A673 (cell line): ENCODE measurements at regions not wholly inside any gene's neighbourhood (a gene's known extent, or its start where the extent isn't known, plus 50 kb on each side); places are given as distances from the start of the nearest gene placed in this dataset.

Experiments used
- EZH2 ChIP-seq: fragments of 200-600 bp; sonication (generic); IDR thresholded peaks from 2 replicates; pipeline ENCODE4 v1.6.1; 2017; ENCODE audit warnings: borderline replicate concordance, low read depth, mild to moderate bottlenecking, mixed read lengths, antibody characterized with exemption, low read length; ENCODE audit not compliant: poor library complexity, severe bottlenecking
- TF ChIP-seq, protein P1 (sequence below): fragments of 300-800, 200-600 bp; sonication (generic); conservative IDR thresholded peaks from 2 replicates; pipeline ENCODE4 v1.5.1; 2017; ENCODE audit warnings: low read depth, mild to moderate bottlenecking, antibody characterized with exemption, low read length, moderate library complexity, mixed read lengths

- TF ChIP-seq, protein P1, sequence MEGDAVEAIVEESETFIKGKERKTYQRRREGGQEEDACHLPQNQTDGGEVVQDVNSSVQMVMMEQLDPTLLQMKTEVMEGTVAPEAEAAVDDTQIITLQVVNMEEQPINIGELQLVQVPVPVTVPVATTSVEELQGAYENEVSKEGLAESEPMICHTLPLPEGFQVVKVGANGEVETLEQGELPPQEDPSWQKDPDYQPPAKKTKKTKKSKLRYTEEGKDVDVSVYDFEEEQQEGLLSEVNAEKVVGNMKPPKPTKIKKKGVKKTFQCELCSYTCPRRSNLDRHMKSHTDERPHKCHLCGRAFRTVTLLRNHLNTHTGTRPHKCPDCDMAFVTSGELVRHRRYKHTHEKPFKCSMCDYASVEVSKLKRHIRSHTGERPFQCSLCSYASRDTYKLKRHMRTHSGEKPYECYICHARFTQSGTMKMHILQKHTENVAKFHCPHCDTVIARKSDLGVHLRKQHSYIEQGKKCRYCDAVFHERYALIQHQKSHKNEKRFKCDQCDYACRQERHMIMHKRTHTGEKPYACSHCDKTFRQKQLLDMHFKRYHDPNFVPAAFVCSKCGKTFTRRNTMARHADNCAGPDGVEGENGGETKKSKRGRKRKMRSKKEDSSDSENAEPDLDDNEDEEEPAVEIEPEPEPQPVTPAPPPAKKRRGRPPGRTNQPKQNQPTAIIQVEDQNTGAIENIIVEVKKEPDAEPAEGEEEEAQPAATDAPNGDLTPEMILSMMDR: no peak
- TF ChIP-seq EZH2: no peak
Measured at GRCh38 chr1:29712284-29712651, 475.9 kb downstream of the PTPRU start.
